ENCODE measurements at regions not wholly inside any gene's neighbourhood (a gene's known extent, or its start where the extent isn't known, plus 50 kb on each side); places are given as distances from the start of the nearest gene placed in this dataset.

- TF ChIP-seq, protein P1, sequence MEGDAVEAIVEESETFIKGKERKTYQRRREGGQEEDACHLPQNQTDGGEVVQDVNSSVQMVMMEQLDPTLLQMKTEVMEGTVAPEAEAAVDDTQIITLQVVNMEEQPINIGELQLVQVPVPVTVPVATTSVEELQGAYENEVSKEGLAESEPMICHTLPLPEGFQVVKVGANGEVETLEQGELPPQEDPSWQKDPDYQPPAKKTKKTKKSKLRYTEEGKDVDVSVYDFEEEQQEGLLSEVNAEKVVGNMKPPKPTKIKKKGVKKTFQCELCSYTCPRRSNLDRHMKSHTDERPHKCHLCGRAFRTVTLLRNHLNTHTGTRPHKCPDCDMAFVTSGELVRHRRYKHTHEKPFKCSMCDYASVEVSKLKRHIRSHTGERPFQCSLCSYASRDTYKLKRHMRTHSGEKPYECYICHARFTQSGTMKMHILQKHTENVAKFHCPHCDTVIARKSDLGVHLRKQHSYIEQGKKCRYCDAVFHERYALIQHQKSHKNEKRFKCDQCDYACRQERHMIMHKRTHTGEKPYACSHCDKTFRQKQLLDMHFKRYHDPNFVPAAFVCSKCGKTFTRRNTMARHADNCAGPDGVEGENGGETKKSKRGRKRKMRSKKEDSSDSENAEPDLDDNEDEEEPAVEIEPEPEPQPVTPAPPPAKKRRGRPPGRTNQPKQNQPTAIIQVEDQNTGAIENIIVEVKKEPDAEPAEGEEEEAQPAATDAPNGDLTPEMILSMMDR (IDR thresholded peaks at IDR 0.05), result no peak
- no peak for TF ChIP-seq ZFX (IDR thresholded peaks at IDR 0.05; ENCODE audit: borderline replicate concordance)
Measured at GRCh38 chr7:97409346-97409745, 291.8 kb downstream of the SDHAF3 start.
